CD4-positive, CD25-positive, alpha-beta regulatory T cell (primary cell): ENCODE measurements at regions not wholly inside any gene's neighbourhood (a gene's known extent, or its start where the extent isn't known, plus 50 kb on each side); places are given as distances from the start of the nearest gene placed in this dataset.

Source experiments
- ATAC-seq, 2 donors: fragments of 150-1000 bp; cut with Tn5 transposase; one replicate each; pipeline ENCODE4 v1.10.0; 2021; ENCODE audit warnings: low read depth in 2 of 2, moderate number of reproducible peaks in 2 of 2, moderate library complexity in 1 of 2
- DNase-seq, 3 donors: peaks; one replicate each; pipeline versions ENCODE4 v3.0.0 to v3.0.0-alpha.2; 2012 to 2022; ENCODE audit warnings: mixed read lengths in 1 of 3
- H3K27ac ChIP-seq: one replicate; pipeline ENCODE4 v1.7.0; 2013; ENCODE audit warnings: mild to moderate bottlenecking, low read length; ENCODE audit not compliant: insufficient read depth, poor library complexity, severe bottlenecking
- H3K27me3 ChIP-seq: one replicate; pipeline ENCODE4 v1.7.0; 2013; ENCODE audit warnings: low read length; ENCODE audit not compliant: control insufficient read depth, insufficient read depth
- H3K36me3 ChIP-seq: one replicate; pipeline ENCODE4 v1.7.0; 2013; ENCODE audit warnings: mild to moderate bottlenecking, low read length, moderate library complexity; ENCODE audit not compliant: control insufficient read depth, insufficient read depth
- H3K4me1 ChIP-seq: 2 replicates; pipeline ENCODE4 v1.7.0; 2013; ENCODE audit warnings: mild to moderate bottlenecking, low read length; ENCODE audit not compliant: insufficient read depth, control insufficient read depth, poor library complexity, severe bottlenecking
- H3K4me3 ChIP-seq: one replicate; pipeline ENCODE4 v1.7.0; 2013; ENCODE audit warnings: low read depth, mild to moderate bottlenecking, low read length, moderate library complexity
- H3K9me3 ChIP-seq, 2 experiments: 1 replicate in 1 of 2; 2 replicates in 1 of 2; pipeline ENCODE4 v1.7.0; 2013; ENCODE audit warnings: low read length in 2 of 2, mild to moderate bottlenecking in 1 of 2, moderate library complexity in 1 of 2; ENCODE audit not compliant: control insufficient read depth in 2 of 2
- H3K27ac Mint-ChIP-seq, 3 donors: one replicate each; pipeline ENCODE4 v1.8.0; 2020 to 2022; ENCODE audit warnings: mild to moderate bottlenecking in 3 of 3, mixed read lengths in 3 of 3, moderate library complexity in 2 of 3
- H3K27me3 Mint-ChIP-seq: one replicate; pipeline ENCODE4 v1.8.0; 2022; ENCODE audit warnings: mild to moderate bottlenecking, mixed read lengths
- H3K36me3 Mint-ChIP-seq: one replicate; pipeline ENCODE4 v1.8.0; 2020; ENCODE audit warnings: mixed read lengths
- H3K4me1 Mint-ChIP-seq, 4 donors: one replicate each; pipeline ENCODE4 v1.8.0; 2020 to 2022; ENCODE audit warnings: mixed read lengths in 4 of 4, mild to moderate bottlenecking in 1 of 4
- H3K4me3 Mint-ChIP-seq, 4 donors: one replicate each; pipeline ENCODE4 v1.8.0; 2020 to 2022; ENCODE audit warnings: mild to moderate bottlenecking in 4 of 4, mixed read lengths in 4 of 4, moderate library complexity in 3 of 4
- H3K9me3 Mint-ChIP-seq, 7 donors: one replicate each; pipeline ENCODE4 v1.8.0; 2020 to 2022; ENCODE audit warnings: mixed read lengths in 7 of 7, mild to moderate bottlenecking in 3 of 7, moderate library complexity in 2 of 7

- Histone ChIP-seq H3K36me3 (no peaks in the 10 kb centered on the region), H3K9me3 (no peaks in the 10 kb centered on the region)
- no peaks in the 10 kb centered on the region for H3K27me3 Mint-ChIP-seq
Observed at GRCh38 chr5:15354021-15354420, 146.0 kb upstream of the FBXL7 start.

GRCh38 chr5:15353086-15353645 lies 146.8 kb upstream of the FBXL7 start:
- Histone ChIP-seq H3K36me3 (no peaks in the 10 kb centered on the region), H3K4me3 (no peak overlapping the region), H3K9me3 (no peaks in the 10 kb centered on the region), H3K4me1 (no peaks in the 10 kb centered on the region), H3K27me3 (no peaks in the 10 kb centered on the region), H3K27ac (no peak overlapping the region)
- Mint-ChIP-seq H3K27me3 (no peaks in the 10 kb centered on the region), H3K4me3 (no peak overlapping the region), H3K36me3 (no peaks in the 10 kb centered on the region), H3K4me1 (no peaks in the 10 kb centered on the region), H3K9me3 (peaks cover 0 to 19% (median 5%) of the 10 kb centered on the region in 7 donors), H3K27ac (no peak overlapping the region)
- ATAC-seq (no peak), DNase-seq (no peak)

More at GRCh38 chr5:15354021-15354420, 146.0 kb upstream of the FBXL7 start:
- Mint-ChIP-seq H3K27ac (no peak overlapping the region), H3K9me3 (peaks cover 0 to 23% (median 3%) of the 10 kb centered on the region in 7 donors), H3K4me1 (no peaks in the 10 kb centered on the region), H3K36me3 (no peaks in the 10 kb centered on the region), H3K4me3 (no peak overlapping the region)
- Histone ChIP-seq H3K27ac (no peak overlapping the region), H3K27me3 (no peaks in the 10 kb centered on the region), H3K4me3 (no peak overlapping the region), H3K4me1 (no peaks in the 10 kb centered on the region)
- ATAC-seq (no peak), DNase-seq (no peak)

GRCh38 chr5:15350614-15351013 lies 149.4 kb upstream of the FBXL7 start:
- no peaks in the 10 kb centered on the region for H3K27me3 ChIP-seq
- H3K4me3 ChIP-seq: no peak overlapping the region
- Mint-ChIP-seq H3K9me3 (peaks cover 0 to 13% (median 2%) of the 10 kb centered on the region in 7 donors), H3K27me3 (no peaks in the 10 kb centered on the region), H3K4me1 (no peaks in the 10 kb centered on the region), H3K27ac (no peak overlapping the region), H3K4me3 (no peak overlapping the region), H3K36me3 (no peaks in the 10 kb centered on the region)
- no peak for DNase-seq
- H3K27ac ChIP-seq: no peak overlapping the region
- ATAC-seq: no peak
- H3K36me3 ChIP-seq: no peaks in the 10 kb centered on the region
- H3K9me3 ChIP-seq: no peaks in the 10 kb centered on the region
- no peaks in the 10 kb centered on the region for H3K4me1 ChIP-seq

GRCh38 chr5:15346738-15347137 lies 153.2 kb upstream of the FBXL7 start:
- Histone ChIP-seq H3K36me3 (no peaks in the 10 kb centered on the region), H3K27ac (no peak overlapping the region), H3K27me3 (no peaks in the 10 kb centered on the region), H3K9me3 (no peaks in the 10 kb centered on the region), H3K4me1 (no peaks in the 10 kb centered on the region), H3K4me3 (no peak overlapping the region)
- Mint-ChIP-seq H3K4me1 (no peaks in the 10 kb centered on the region), H3K27ac (no peak overlapping the region), H3K27me3 (no peaks in the 10 kb centered on the region), H3K4me3 (no peak overlapping the region), H3K36me3 (no peaks in the 10 kb centered on the region), H3K9me3 (peaks cover 0 to 12% (median 3%) of the 10 kb centered on the region in 7 donors)
- ATAC-seq (no peak), DNase-seq (no peak)

- DNase-seq (no peak), ATAC-seq (no peak)
- Histone ChIP-seq H3K4me1 (no peaks in the 10 kb centered on the region), H3K4me3 (no peak overlapping the region), H3K9me3 (no peaks in the 10 kb centered on the region), H3K27me3 (no peaks in the 10 kb centered on the region), H3K36me3 (no peaks in the 10 kb centered on the region), H3K27ac (no peak overlapping the region)
- no peak overlapping the region for H3K4me3 Mint-ChIP-seq
- no peaks in the 10 kb centered on the region for H3K36me3 Mint-ChIP-seq
- no peak overlapping the region for H3K27ac Mint-ChIP-seq
- H3K27me3 Mint-ChIP-seq: no peaks in the 10 kb centered on the region
- no peaks in the 10 kb centered on the region for H3K4me1 Mint-ChIP-seq
- peaks cover 0 to 9% (median 3%) of the 10 kb centered on the region in 7 donors for H3K9me3 Mint-ChIP-seq
Observed at GRCh38 chr5:15344954-15345353, 155.0 kb upstream of the FBXL7 start.

DNA sequence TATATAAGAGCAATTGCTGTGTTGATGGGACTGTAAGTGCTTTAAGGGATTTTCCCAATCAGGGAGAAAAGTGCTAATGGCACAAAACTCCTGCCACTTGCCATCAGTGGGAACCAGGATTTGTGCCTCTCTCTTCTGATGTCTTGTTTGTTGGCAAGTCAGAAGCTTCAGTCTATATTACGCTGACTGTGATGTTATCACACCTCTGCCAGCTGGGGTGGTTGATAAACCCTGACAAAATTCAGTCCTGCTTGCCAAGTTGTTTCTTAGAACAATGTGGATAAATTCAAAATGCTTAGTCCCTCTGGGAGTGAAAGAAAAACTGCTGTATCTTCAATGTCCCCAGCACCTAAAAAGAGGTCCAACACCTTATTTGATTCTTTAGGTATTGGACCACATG lies 161.4 kb upstream of the FBXL7 start:
- H3K4me3 Mint-ChIP-seq: no peak overlapping the region
- Histone ChIP-seq H3K4me1 (no peaks in the 10 kb centered on the region), H3K4me3 (no peak overlapping the region), H3K36me3 (no peaks in the 10 kb centered on the region), H3K9me3 (no peaks in the 10 kb centered on the region), H3K27me3 (no peaks in the 10 kb centered on the region), H3K27ac (no peak overlapping the region)
- no peaks in the 10 kb centered on the region for H3K27me3 Mint-ChIP-seq
- H3K36me3 Mint-ChIP-seq: no peaks in the 10 kb centered on the region
- ATAC-seq (no peak), DNase-seq (no peak)
- H3K27ac Mint-ChIP-seq: no peak overlapping the region
- H3K9me3 Mint-ChIP-seq: peaks cover 2 to 13% (median 7%) of the 10 kb centered on the region in 7 donors
- no peaks in the 10 kb centered on the region for H3K4me1 Mint-ChIP-seq

DNA sequence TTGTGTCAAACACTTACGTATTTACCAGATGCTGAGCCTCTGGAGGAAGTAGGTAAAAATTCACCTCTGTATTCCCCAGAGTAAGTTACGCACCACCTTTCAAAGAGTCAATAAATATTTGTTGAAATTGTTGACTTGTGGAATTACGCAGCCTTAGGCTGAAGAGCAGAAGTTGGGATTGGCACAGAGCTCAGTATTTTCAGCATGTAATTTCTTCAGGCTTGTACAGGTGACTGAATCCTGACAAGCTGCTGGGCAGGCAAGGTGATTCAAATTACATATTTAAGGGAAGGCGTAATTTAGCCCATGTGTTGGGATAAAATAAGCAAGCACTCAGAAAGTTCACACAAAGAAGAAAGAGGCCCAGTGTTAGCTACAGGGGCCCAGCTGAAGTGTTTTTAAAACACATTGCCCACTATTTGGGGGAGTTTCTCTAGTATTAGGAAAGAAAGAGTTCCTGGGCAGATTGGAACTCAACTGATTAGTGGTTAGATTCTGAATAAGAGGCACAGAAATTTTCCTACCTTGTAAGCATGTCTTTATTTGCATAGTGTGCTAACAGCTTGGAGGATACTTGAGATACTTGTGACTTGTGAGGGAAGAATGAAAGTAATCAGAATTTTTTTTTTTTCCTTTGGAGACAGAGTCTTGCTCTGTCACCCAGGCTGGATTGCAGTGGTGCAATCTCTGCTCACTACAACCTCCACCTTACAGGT lies 165.3 kb upstream of the FBXL7 start:
- no peak for ATAC-seq
- H3K27me3 ChIP-seq: no peaks in the 10 kb centered on the region
- H3K36me3 ChIP-seq: no peaks in the 10 kb centered on the region

GRCh38 chr5:15333091-15333490 lies 166.9 kb upstream of the FBXL7 start:
- no peak overlapping the region for H3K4me3 Mint-ChIP-seq

More for the DNA sequence above, 165.3 kb upstream of the FBXL7 start:
- H3K27ac Mint-ChIP-seq: no peak overlapping the region
- no peaks in the 10 kb centered on the region for H3K4me1 Mint-ChIP-seq
- Histone ChIP-seq H3K9me3 (no peaks in the 10 kb centered on the region), H3K4me3 (no peak overlapping the region), H3K4me1 (no peaks in the 10 kb centered on the region), H3K27ac (no peak overlapping the region)
- no peaks in the 10 kb centered on the region for H3K27me3 Mint-ChIP-seq
- peaks cover 3 to 19% (median 7%) of the 10 kb centered on the region in 7 donors for H3K9me3 Mint-ChIP-seq
- no peaks in the 10 kb centered on the region for H3K36me3 Mint-ChIP-seq
- DNase-seq: no peak
- no peak overlapping the region for H3K4me3 Mint-ChIP-seq

More at GRCh38 chr5:15333091-15333490, 166.9 kb upstream of the FBXL7 start:
- H3K36me3 Mint-ChIP-seq: no peaks in the 10 kb centered on the region
- Histone ChIP-seq H3K36me3 (no peaks in the 10 kb centered on the region), H3K27ac (no peak overlapping the region), H3K4me1 (no peaks in the 10 kb centered on the region), H3K27me3 (no peaks in the 10 kb centered on the region), H3K9me3 (no peaks in the 10 kb centered on the region), H3K4me3 (no peak overlapping the region)
- H3K9me3 Mint-ChIP-seq: peaks cover 0 to 15% (median 6%) of the 10 kb centered on the region in 7 donors
- no peaks in the 10 kb centered on the region for H3K4me1 Mint-ChIP-seq
- no peak for ATAC-seq
- H3K27ac Mint-ChIP-seq: no peak overlapping the region
- DNase-seq: no peak
- no peaks in the 10 kb centered on the region for H3K27me3 Mint-ChIP-seq
